ENCODE measurements at regions not wholly inside any gene's neighbourhood (a gene's known extent, or its start where the extent isn't known, plus 50 kb on each side); places are given as distances from the start of the nearest gene placed in this dataset.

- no peak for TF ChIP-seq EZH2phosphoT487 (IDR thresholded peaks at IDR 0.05; ENCODE audit: unreplicated experiment)
- TF ChIP-seq CTCF (conservative IDR thresholded peaks at IDR 0.05; ENCODE audit: low read depth in 2 of 2), result no peak
- TF ChIP-seq REST (IDR thresholded peaks at IDR 0.05; ENCODE audit: unreplicated experiment), result no peak
- TF ChIP-seq EZH2 (IDR thresholded peaks at IDR 0.05; ENCODE audit: low read depth, unreplicated experiment), result no peak
- no peak for TF ChIP-seq POLR2AphosphoS5 (IDR thresholded peaks at IDR 0.05; ENCODE audit: low read depth)
Observed at GRCh38 chr15:87207990-87208580, 1048.5 kb downstream of the NTRK3 start.
